Hematopoietic multipotent progenitor cell (in vitro differentiated cells): ENCODE measurements at regions not wholly inside any gene's neighbourhood (a gene's known extent, or its start where the extent isn't known, plus 50 kb on each side); places are given as distances from the start of the nearest gene placed in this dataset.

Source experiments
- DNase-seq, 3 donors: peaks; one replicate each; pipeline ENCODE4 v3.0.0-alpha.2; 2011 to 2015; ENCODE audit warnings: low read depth in 2 of 3, low spot score in 2 of 3

DNA sequence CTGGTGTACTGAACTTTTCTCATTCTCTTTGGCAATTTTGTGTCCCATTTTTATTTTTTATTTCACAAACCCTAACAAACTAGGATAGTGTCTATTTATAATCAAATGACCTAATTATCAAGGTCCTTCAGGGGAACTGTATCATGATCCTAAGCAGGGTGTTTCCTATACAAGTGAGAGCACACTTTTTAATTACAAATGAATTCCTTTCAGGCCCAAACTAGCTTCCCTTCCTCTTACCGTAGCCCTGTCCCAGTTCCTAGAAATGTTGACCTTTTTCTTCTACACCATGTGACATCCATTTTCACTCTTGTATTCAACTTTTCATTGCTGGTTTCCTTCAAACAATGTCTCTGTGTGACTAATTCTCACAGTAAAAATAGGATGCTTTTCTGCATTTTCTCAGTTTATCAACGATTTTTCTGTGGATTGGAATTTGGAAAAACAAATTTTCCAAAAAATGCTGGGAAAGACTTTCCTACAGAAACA lies 411.4 kb downstream of the CCDC91 start:
- DNase-seq, result no peak

DNA sequence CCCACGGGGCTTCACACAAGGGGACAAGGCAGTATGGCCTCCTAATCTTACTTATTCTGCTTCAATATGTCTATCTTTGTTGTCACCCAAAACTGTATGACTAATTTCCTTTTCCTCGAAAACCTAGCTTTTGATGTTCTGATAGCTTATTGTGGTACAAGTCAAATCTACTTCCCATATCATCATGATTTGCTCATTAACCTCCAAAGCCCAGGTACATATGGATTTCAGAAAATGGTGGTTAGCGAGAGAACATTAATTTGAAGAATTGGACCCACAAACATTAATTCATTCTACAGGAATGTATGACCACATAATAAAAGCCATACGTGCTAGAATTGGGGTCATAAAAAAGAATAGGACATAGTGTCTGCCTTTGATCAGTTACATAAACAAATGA lies 412.5 kb downstream of the CCDC91 start:
- DNase-seq, result no peak

DNA sequence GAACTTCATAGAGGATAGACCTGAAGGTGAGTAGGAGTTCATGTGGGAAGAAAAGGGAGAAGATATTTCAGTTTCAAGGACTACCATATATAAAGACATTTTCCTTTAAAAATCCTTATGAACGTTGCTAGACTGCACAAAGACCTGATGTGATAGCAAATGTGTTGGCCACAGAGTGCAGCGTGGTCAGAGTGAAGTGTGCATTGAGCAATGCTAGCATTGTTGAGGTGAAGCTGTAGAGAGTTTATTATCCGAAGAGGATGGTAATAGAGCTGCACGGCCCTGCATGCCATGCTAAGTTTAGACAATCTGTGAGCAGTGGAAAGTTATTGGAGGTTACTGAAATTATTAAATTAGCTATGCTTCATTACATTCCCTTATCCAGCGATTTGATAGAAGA lies 413.0 kb downstream of the CCDC91 start:
- no peak for DNase-seq

DNA sequence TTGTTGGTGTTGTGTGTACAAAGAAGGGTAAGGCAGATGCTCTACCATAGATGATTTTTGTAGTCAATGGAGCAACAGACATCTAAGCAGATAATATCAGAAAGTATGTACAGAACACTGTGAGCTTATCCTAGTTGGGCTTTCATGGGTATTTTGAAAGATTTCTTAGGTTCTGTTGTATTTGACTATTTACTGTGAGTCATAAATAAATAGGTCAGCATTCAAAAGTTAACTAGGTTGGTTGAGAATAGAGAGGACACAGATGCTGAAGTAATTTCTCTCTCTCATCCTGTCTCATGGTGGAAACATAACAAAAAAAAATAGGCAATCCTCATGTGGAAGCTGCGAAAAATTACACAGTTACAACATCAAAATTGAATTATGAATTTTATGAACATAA lies 413.5 kb downstream of the CCDC91 start:
- no peak for DNase-seq

DNA sequence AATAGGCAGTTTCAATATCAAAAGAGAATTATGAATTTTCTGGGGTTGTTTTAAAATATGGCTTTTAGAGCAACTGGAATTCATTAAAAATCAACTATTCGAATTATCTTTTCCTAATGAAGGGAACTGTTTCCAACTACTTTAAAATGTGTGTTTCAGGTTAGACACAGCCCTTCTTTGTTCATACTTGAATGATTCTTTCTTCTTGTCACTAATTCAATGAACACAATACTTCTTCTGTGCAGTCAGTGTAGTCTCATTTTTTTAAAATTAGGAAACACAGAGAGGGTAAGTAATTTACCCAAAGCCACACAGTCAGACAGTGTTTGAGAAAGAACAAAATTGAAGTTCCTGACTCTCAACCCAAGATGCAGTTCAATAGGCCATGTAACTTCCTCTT lies 414.0 kb downstream of the CCDC91 start:
- DNase-seq, result no peak

DNA sequence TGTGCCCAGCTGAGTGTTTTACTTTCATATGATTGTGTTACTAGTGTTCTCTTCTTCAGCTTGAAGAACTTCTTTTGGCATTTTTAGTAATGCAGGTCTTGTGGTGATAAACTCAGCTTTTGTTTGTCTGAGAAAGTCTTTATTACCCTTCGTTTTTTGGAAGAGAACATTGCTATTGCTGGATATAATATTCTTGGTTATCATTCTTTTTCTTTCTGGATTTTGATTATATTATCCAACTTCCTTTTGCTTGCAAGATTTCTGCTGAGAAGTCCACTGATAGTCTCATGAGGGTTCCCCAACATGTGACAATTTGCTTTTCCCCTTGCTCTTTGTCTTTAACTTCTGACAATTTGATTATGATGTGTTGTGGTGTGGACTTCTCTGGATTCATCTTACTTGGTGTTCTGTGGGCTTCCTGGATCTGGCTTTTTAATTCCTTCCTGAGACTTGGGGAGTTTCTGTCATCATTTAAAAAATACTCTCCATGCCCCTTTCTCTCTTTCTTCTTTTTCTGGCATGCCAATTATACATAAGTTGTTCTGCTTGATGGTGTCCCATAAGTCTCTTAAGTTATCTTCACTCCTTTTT lies 416.8 kb downstream of the CCDC91 start:
- DNase-seq, result no peak

DNA sequence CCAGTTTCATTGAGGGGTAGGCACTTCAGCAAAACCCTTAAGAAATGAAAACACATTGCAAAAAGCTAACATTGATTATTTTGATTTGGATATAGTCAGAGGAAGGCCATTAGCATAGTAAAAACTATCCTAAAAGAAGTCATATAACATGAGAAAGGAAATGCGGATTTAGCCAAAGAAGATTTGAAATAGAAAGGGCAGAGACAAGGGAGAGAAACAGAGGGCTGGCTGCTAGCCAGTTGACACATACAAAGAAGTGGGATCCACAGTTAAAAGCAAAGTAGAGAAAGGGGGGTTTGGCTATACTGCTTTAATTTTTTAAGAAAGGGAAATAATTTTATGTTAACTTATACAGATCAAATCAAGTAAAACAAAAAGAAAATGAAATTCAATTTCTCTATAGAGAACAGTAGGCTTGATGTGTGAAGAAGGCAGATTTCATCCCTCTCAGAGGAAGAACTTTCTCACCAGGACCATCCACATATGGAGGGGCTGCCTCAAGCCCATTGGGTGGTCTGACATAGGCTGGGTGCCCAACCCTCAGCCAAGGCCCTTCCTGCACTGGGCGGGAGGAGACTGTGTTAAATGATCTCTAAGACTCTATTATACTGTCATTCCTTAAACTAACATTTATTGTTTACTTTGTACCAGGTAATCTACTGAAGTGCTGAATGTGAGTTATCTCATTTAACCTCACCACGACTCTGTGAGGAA lies 420.3 kb downstream of the CCDC91 start:
- no peak for DNase-seq

DNA sequence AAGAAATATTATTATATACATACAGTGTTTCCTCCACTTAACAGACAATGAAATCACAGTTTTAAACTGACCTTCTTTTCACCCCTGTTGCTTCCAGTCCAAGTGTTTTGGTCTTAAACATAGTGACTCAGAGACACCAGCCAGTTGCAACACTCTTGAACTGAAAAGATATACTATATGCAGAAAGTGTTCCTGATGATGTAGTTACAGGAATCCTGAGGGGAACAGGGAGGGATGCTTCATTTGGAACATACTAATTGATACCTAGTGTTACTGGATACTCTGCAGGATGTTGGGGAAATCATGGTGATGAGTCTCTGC lies 420.8 kb downstream of the CCDC91 start:
- no peak for DNase-seq

DNA sequence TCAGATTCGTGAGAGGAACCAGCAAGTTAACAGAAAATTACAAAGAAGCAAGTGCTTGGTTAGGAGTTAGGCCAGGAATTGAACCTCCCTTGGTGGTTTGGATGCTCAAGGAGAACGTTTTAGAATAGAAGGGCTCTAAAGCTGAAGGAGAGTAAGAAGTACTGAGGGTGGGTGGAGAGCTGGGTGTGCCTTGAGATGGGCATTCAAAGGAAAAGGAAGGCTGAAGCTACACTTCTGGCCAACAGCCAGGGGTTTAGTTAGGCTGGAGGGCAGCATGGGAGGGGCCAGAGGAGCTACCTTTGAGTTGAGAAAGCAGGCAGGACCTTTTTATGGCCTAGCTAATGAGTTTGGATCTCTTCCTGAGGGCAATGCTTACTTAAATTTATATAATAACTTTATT lies 421.2 kb downstream of the CCDC91 start:
- no peak for DNase-seq

DNA sequence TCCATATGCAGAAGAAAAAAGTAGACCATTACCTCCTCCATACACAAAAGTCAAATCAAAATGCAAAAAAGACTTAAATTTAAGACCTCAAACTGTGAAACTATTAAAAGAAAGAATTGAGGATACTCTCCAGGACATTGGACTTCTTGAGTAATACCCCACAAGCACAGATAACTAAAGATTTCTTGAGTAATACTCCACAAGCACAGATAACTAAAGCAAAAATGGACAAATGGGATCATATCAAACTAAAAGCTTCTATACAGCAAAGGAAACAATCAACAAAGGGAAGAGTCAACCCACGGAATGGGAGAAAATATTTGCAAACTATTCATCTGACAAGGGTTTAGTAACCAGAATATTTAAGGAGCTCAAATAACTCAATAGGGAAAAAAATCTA lies 427.9 kb downstream of the CCDC91 start:
- no peak for DNase-seq

DNA sequence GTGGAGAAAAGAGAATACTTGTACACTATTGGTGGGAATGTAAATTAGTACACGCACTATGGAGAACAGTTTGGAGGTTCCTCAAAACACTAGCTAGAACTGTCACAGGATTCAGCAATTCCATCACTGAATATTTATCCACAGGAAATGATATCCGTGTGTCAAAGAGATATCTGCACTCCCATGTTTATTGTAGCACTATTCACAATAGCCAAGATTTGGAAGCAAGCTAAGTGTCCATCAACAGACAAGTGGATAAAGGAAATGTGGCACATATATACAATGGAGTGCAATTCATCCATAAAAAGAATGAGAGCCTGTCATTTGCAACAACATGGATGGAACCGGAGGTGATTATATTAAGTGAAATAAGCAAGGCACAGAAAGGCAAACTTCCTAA lies 428.5 kb downstream of the CCDC91 start:
- no peak for DNase-seq

DNA sequence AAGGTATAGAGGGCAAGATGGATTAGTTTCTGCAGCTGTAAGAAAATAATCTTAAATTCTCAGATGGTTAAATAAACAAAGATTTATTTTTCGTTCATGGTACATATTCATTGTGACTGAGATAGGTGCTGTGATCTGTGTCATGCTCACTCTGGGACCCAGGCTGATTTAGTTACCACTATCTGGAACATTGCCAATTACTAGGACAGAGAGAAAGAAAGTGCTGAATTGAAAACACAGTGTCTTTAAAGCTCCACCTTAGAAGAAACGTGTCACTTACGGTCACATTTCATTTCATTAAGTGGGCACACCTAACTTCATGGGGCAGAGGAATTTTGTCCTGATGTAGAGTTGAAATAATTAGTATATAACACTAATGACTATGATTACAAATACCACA lies 430.0 kb downstream of the CCDC91 start:
- no peak for DNase-seq

DNA sequence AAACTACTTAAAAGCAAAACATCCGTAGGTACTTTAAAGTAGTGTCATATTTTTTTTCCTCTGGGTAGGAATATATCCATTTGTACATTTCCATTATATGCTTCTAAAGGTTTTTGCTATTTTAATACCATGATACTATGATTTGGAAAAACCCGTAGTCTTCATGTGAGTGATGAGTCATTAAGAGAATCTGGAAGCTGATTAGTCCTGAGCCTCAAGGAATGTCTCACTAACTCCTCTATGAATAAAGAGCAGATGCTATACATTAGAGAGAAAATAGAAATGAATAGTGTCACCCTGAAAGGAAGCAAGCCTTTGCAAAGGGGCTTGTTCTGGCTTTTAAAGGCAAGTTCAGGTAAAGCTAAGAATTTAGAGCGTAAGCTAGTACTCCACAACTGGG lies 432.1 kb downstream of the CCDC91 start:
- no peak for DNase-seq

DNA sequence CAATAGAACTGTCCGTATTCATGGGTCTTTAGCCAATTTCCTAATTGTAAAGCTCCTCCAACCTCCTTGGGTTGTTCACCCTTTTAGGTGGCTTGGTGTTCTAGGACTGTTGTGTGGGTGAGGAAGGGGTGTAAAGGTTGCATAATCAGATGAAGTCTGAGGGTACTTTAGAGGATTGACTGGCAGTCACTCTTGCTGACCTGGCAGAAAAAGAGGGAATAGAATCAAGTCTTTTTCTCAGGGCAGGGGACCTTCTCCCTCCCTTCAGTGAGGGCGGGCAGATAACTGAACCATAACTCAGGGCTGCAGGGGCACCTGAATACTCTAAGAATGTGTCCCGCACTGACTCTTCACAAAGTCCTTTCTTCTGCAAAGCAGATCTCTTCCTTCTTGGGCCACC lies 436.2 kb downstream of the CCDC91 start:
- no peak for DNase-seq

DNA sequence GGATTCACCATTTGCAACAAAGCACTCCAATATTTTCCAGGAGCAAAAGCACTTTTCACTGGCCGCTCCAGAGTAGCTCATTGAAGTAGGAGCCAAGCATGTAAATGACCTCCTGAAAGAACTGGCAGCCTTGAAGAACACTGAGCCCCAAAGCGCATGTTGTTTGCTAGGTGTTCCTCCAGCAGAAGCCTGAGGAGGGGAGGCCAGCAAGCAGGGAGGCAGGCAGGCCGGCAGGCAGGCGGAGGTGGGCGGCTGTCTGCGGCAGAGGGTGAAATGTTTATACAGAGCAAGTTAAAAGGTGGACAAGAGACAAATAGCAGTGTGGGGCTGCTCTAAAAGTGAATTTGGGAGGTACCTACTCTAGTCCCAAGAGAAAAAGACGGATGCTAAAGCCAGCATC lies 439.4 kb downstream of the CCDC91 start:
- no peak for DNase-seq

DNA sequence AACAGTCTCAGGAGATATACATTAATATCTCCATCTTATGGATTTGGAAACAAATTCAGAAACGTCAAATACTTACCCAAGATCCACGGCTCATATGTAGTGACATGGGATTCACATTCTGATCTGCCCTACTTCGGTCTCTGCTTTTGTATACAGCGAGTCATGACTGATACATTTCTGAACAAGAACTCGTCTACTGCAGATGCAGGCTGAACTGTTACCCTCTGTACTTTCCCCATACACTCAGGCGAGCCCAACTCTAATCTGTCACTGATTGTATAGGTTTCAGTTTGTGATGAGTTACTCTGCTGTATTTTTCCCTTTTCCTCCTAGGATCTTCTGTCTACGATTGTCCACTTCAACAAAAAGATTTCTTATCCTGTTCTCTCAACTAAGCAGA lies 441.6 kb downstream of the CCDC91 start:
- no peak for DNase-seq

DNA sequence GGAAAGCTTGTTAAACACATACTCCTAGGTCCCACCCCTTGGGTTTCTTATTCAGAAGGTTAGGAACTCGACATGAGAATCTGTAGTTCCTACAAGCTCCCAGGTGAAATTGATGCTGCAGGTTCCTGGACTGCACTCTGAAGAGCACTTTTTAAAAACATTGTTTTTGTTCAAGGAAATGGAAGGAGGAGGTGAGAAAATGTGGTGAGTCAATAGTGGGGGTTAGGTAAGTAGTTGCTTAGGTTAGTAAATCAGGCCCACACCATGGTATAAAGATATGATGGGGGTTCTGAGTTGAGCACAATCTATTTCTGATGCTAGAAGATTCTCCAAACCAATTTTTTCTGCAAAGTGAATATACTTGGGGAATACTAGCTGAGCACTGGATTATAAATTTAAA lies 450.3 kb downstream of the CCDC91 start:
- no peak for DNase-seq

DNA sequence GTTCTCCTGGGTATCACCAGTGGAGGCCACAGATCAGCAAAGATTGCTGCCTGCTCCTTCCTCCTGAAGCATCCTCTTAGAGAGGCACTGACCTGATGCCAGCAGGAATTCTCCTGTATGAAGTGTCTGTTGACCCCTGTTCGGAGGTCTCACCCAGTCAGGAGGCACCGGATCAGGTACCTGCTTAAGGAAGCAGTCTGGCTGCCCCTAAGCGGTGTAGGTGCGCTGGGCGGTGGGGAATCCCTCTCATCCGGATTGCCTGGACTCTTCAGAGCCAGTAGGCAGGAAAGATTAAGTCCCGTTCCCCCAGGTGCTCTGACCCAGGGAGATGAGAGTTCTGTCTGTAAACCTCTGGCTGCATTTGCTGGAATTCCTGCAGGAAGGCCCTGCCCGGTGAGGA lies 455.2 kb downstream of the CCDC91 start:
- no peak for DNase-seq

DNA sequence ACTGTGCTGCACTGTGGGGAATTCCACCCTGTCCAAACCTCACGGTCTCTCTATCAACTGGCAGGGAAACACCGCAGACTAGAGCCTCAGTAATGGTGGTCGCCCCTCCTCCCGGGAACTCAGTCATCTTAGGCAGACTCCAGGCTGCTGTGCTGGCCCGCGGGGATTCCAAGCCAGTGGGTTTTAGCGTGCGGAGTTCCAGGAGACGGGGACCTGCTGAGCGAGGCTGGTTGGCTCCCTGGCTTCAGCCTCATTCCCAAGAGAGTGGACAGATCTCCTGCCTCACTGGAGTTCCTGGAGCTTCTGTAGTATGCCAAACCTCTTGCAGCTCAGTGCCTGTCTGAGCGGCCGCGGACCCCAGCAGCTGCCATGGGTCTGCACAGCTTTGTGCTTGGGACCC lies 455.6 kb downstream of the CCDC91 start:
- no peak for DNase-seq

DNA sequence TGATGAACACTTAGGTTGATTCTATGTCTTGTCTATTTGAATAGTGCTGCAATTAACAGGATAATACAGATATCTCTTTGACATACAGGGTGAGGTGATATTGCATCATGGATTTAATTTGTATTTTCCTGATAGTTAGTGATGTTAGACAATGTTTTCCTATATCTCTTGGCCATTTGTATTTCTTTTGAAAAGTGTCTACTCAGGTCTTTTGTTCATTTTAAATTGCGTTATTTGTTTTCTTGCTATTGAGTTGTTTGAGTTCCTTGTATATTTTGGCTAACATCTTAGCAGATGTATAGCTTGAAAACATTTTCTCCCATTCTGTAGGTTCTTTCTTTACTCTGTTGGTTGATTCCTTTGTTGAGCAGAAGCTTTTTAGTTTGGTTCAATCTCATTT lies 460.6 kb downstream of the CCDC91 start:
- DNase-seq, result no peak

DNA sequence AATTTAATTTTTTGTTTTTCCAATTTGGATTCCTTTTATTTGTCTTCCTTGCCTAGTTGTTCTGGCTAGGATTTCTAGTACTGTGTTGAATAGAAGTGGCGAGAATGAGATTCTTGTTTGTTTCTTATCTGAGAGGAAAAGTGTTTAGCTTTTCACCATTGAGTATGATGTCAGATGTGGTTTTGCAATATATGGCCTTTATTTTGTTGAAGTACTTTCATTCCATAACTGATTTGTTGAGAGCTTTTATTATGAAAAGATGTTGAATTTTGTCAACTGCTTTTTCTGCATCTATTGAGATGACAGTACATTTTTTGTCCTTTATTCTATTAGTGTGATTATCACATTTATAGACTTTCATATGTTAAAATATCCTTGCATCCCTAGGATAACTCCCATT lies 462.0 kb downstream of the CCDC91 start:
- DNase-seq, result no peak

DNA sequence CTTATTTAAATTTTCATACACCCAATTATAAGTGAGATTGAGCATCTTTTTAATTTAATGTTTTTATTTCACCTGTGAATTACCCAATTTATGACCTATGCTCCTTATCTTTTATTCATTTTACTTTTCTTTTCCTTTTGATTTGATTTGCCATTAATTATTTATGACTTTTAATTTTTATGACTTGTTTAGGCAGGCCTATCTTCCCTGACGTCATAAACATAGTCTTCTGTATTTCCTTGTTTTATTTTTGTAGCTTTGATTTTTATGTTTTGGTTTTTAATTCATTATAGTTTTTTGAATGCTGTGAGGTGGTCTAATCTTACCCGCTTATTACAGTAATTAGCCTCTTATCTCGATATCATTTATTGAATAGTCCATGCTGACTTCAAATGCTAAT lies 467.1 kb upstream of the FAR2 start:
- DNase-seq, result no peak

DNA sequence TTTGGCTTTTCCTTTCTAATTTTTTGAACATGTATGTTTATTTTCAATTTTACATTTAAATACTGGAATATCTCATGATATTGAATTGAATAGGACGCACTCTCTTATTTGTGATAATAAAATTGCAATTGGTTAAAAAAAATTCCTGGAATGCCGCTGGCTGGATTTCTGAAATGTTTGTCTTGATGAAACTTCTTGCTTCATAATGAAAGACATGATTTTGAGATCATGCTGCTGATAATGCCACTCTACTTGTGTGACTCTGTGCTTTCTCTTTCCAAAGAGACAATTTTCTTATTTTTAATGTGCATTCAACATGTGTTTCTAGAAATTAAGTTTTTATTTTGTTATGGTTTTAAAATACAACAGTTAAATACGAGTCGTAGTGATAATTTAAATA lies 465.7 kb upstream of the FAR2 start:
- no peak for DNase-seq
